GM18505 (cell line): ENCODE measurements at regions not wholly inside any gene's neighbourhood (a gene's known extent, or its start where the extent isn't known, plus 50 kb on each side); places are given as distances from the start of the nearest gene placed in this dataset.

Experiments
- ATAC-seq: cut with Tn5 transposase; IDR thresholded peaks from one replicate; pipeline ENCODE4 v1.9.1; 2021; ENCODE audit not compliant: unreplicated experiment
- POLR2A ChIP-seq: IDR thresholded peaks from 4 replicates; pipeline ENCODE4 v1.6.1; 2011; ENCODE audit warnings: borderline replicate concordance; ENCODE audit not compliant: insufficient read depth, insufficient read length; ENCODE audit errors: extremely low read depth

- ATAC-seq, result no peak
- TF ChIP-seq POLR2A, result no peak
These were observed 197.4 kb downstream of the SETD4 start for GRCh38 chr21:35862969-35863368.

- no peak for ATAC-seq
- TF ChIP-seq POLR2A, result no peak
These were observed 198.7 kb downstream of the SETD4 start for GRCh38 chr21:35861661-35862060.

- ATAC-seq, result no peak
- no peak for TF ChIP-seq POLR2A
These were observed 200.0 kb downstream of the SETD4 start for GRCh38 chr21:35860189-35860869.

GRCh38 chr21:35859677-35860076 is 200.6 kb downstream of the SETD4 start:
- no peak for ATAC-seq
- no peak for TF ChIP-seq POLR2A

- no peak for ATAC-seq
- TF ChIP-seq POLR2A, result no peak
These were observed 203.2 kb downstream of the SETD4 start for GRCh38 chr21:35857095-35857494.

- no peak for TF ChIP-seq POLR2A
- ATAC-seq, result no peak
These were observed 204.8 kb downstream of the SETD4 start for GRCh38 chr21:35855484-35855883.

- TF ChIP-seq POLR2A, result no peak
- no peak for ATAC-seq
These were observed 206.0 kb downstream of the SETD4 start for GRCh38 chr21:35854281-35854680.

GRCh38 chr21:35853321-35854239 is 206.7 kb downstream of the SETD4 start:
- no peak for ATAC-seq
- TF ChIP-seq POLR2A, result no peak

GRCh38 chr21:35852820-35853219 is 207.5 kb downstream of the SETD4 start:
- ATAC-seq, result no peak
- TF ChIP-seq POLR2A, result no peak

- ATAC-seq, result no peak
- no peak for TF ChIP-seq POLR2A
These were observed 209.7 kb downstream of the SETD4 start for GRCh38 chr21:35850542-35851103.

GRCh38 chr21:35850029-35850428 is 210.3 kb downstream of the SETD4 start:
- no peak for TF ChIP-seq POLR2A
- no peak for ATAC-seq

GRCh38 chr21:35849144-35849543 is 211.2 kb downstream of the SETD4 start:
- ATAC-seq, result no peak
- TF ChIP-seq POLR2A, result no peak

- no peak for TF ChIP-seq POLR2A
These were observed 216.2 kb downstream of the SETD4 start for GRCh38 chr21:35843911-35844667.

More at GRCh38 chr21:35843911-35844667, 216.2 kb downstream of the SETD4 start:
- ATAC-seq, result no peak
